MM.1S (cell line): ENCODE measurements at regions not wholly inside any gene's neighbourhood (a gene's known extent, or its start where the extent isn't known, plus 50 kb on each side); places are given as distances from the start of the nearest gene placed in this dataset.

Experiments
- EZH2 ChIP-seq: fragments of 300-600 bp; sonication (generic); optimal IDR thresholded peaks from 2 replicates; pipeline ENCODE3; 2017; ENCODE audit warnings: low read depth, mild to moderate bottlenecking, antibody characterized with exemption, low read length, mixed read lengths
- EZH2phosphoT487 ChIP-seq: fragments of 300-600 bp; sonication (generic); IDR thresholded peaks from 2 replicates; pipeline ENCODE4 v1.6.1; 2018; ENCODE audit warnings: antibody characterized with exemption, low read length
- TF ChIP-seq, protein P1 (sequence below): fragments of 300-600 bp; sonication (generic); IDR thresholded peaks from 2 replicates; pipeline ENCODE4 v1.5.1; 2016; ENCODE audit warnings: antibody characterized with exemption, low read length, mixed read lengths

DNA sequence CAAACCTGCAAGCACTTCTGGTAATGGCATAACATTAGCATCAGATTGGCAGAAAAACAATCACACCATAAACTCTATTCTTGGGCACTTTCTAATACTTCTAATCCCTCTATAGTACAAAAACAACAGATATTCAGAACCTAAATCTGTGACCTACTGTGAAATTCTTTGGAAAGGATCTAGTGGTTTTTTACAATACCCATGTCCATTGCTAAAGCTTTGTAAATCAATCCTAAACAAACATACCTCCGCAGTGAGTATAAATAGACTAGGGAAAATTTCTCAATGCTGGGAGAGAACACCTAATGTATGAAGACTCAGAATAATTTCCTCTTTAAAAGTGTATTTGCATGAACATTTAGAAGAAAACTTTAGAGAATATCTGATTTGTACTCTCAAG lies 1098.5 kb upstream of the DDX18 start:
- TF ChIP-seq, protein P1, sequence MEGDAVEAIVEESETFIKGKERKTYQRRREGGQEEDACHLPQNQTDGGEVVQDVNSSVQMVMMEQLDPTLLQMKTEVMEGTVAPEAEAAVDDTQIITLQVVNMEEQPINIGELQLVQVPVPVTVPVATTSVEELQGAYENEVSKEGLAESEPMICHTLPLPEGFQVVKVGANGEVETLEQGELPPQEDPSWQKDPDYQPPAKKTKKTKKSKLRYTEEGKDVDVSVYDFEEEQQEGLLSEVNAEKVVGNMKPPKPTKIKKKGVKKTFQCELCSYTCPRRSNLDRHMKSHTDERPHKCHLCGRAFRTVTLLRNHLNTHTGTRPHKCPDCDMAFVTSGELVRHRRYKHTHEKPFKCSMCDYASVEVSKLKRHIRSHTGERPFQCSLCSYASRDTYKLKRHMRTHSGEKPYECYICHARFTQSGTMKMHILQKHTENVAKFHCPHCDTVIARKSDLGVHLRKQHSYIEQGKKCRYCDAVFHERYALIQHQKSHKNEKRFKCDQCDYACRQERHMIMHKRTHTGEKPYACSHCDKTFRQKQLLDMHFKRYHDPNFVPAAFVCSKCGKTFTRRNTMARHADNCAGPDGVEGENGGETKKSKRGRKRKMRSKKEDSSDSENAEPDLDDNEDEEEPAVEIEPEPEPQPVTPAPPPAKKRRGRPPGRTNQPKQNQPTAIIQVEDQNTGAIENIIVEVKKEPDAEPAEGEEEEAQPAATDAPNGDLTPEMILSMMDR = no peak
- TF ChIP-seq EZH2 (no peak), EZH2phosphoT487 (no peak)
